ENCODE measurements at regions not wholly inside any gene's neighbourhood (a gene's known extent, or its start where the extent isn't known, plus 50 kb on each side); places are given as distances from the start of the nearest gene placed in this dataset.

- H3K4me1 ChIP-seq (ENCODE audit: control insufficient read depth, insufficient read depth, low read length): no peaks in the 10 kb centered on the region
- H3K56ac ChIP-seq (ENCODE audit: extremely low read depth, insufficient read depth, low read length): no peak overlapping the region
- H3K36me3 ChIP-seq (ENCODE audit: control insufficient read depth, insufficient read depth, low read length): no peaks in the 10 kb centered on the region
- in situ Hi-C loops (cut with MboI; ENCODE audit: low sequenced_read_pairs): no loop called here
- H2BK20ac ChIP-seq (ENCODE audit: low read depth, low read length): no peak overlapping the region
- H3K79me1 ChIP-seq (ENCODE audit: low read depth in 1 of 2, low read length in 2 of 2): no peaks in the 10 kb centered on the region
- peak overlapping the region; percentile 31 for H2AK9ac ChIP-seq (replicated peaks; ENCODE audit: low read depth, low read length, poor library complexity)
- H4K5ac ChIP-seq (ENCODE audit: low read depth, low read length): no peak overlapping the region
- H3K4me3 ChIP-seq (ENCODE audit: insufficient read depth, low read depth, low read length): no peak overlapping the region
- H3K23ac ChIP-seq (ENCODE audit: low read depth, low read length): no peak overlapping the region
- no peak overlapping the region for H2AK5ac ChIP-seq (ENCODE audit: low read depth, low read length)
- H2BK5ac ChIP-seq (ENCODE audit: low read depth, low read length, poor library complexity, severe bottlenecking): no peak overlapping the region
- peaks cover 9% of the 10 kb centered on the region for H3K27me3 ChIP-seq (ENCODE audit: control insufficient read depth, insufficient read depth, low read length)
- no peak overlapping the region for H3K4me2 ChIP-seq (ENCODE audit: low read depth, low read length)
- H3K9ac ChIP-seq (ENCODE audit: low read depth, low read length): no peak overlapping the region
- 8% methylated on average over 2 of the region's 3 CpGs; no CpG with 5 or more reads in 1 of the 2 experiments for WGBS, 2 experiments (ENCODE audit: extremely low coverage in 2 of 2, insufficient read length in 1 of 2)
- H4K20me1 ChIP-seq (ENCODE audit: insufficient read depth, low read length): no peaks in the 10 kb centered on the region
- H4K8ac ChIP-seq (ENCODE audit: low read depth in 2 of 2, low read length in 2 of 2): no peak overlapping the region
- H3K9me1 ChIP-seq (ENCODE audit: insufficient read depth, low read length): no peaks in the 10 kb centered on the region
- no peak overlapping the region for H4K91ac ChIP-seq (ENCODE audit: insufficient read depth, low read depth, low read length)
- no peak for TF ChIP-seq CEBPB (IDR thresholded peaks at IDR 0.05; ENCODE audit: low read depth, low read length)
- no peak for TF ChIP-seq FOS (IDR thresholded peaks at IDR 0.05; ENCODE audit: low read depth, low read length)
- no peak for TF ChIP-seq MAFK (IDR thresholded peaks at IDR 0.05; ENCODE audit: low read depth, low read length)
- no peak for TF ChIP-seq MXI1 (IDR thresholded peaks at IDR 0.05; ENCODE audit: borderline replicate concordance, low read depth, low read length)
- no peak for TF ChIP-seq CTCF (conservative IDR thresholded peaks at IDR 0.05; ENCODE audit: low read depth, low read length)
- no peak for TF ChIP-seq NFE2L2 (IDR thresholded peaks at IDR 0.05; ENCODE audit: low read depth, low read length)
- no peak for TF ChIP-seq CHD1 (IDR thresholded peaks at IDR 0.05; ENCODE audit: low read depth, low read length)
- no peak for TF ChIP-seq POLR2A (IDR thresholded peaks at IDR 0.05; ENCODE audit: low read depth, low read length)
- no peak for TF ChIP-seq RAD21 (IDR thresholded peaks at IDR 0.05; ENCODE audit: low read length)
- no peak for TF ChIP-seq RCOR1 (IDR thresholded peaks at IDR 0.05; ENCODE audit: insufficient replicate concordance, low read length)
- no peak for TF ChIP-seq BHLHE40 (IDR thresholded peaks at IDR 0.05; ENCODE audit: low read depth, low read length)
- no peak for TF ChIP-seq RFX5 (IDR thresholded peaks at IDR 0.05; ENCODE audit: low read depth, low read length)
- TF ChIP-seq ELK1 (IDR thresholded peaks at IDR 0.05; ENCODE audit: borderline replicate concordance, low read depth, low read length): no peak
- no peak for TF ChIP-seq SMC3 (IDR thresholded peaks at IDR 0.05; ENCODE audit: low read depth, low read length)
- no TSS peak for BruUV-seq (replicated peaks)
- intact Hi-C loops (cut with micrococcal nuclease): no loop called here
- H2BK15ac ChIP-seq (ENCODE audit: low read depth, low read length): no peak overlapping the region
- H3K9me3 ChIP-seq (ENCODE audit: control insufficient read depth, insufficient read depth, low read length): peaks cover 2% of the 10 kb centered on the region; the same call in 1 of the 2 replicates
- H2BK120ac ChIP-seq (ENCODE audit: low read depth, low read length): no peak overlapping the region
- H2AFZ ChIP-seq (replicated peaks; ENCODE audit: low read length, poor library complexity): no peak overlapping the region
- POLR2A ChIA-PET (ENCODE audit: unreplicated experiment): no interaction called here
- CTCF ChIA-PET: no interaction called here
- no peak overlapping the region for H3K27ac ChIP-seq (ENCODE audit: insufficient read depth, low read length)
- H3K4ac ChIP-seq (ENCODE audit: low read depth, low read length): no peak overlapping the region
- no peak overlapping the region for H3K18ac ChIP-seq (ENCODE audit: low read depth, low read length)
- H3K14ac ChIP-seq (replicated peaks; ENCODE audit: low read depth, low read length): no peak overlapping the region
- ATAC-seq (ENCODE audit: low read depth): no peak
- DNase-seq: no peak
- dilution Hi-C loops (cut with HindIII; ENCODE audit: low sequenced_read_pairs, unreplicated experiment): no loop called here
Observed at GRCh38 chr1:204736836-204737235, 51.3 kb upstream of the LRRN2 start.

All from IMR-90 (cell line).